Calu3 (cell line): ENCODE measurements at regions not wholly inside any gene's neighbourhood (a gene's known extent, or its start where the extent isn't known, plus 50 kb on each side); places are given as distances from the start of the nearest gene placed in this dataset.

Source experiments
- BruUV-seq: library from RNA; stranded (reverse); fragments of 400-500 nt; replicated peaks from 2 replicates; lab custom pipeline; 2021; lab: Mats Ljungman, UMichigan
- CTCF ChIA-PET: fragments of 300-600 bp; sonication (Branson Sonifier 250); formaldehyde crosslinking; loops from one replicate; lab custom pipeline; 2022; ENCODE audit warnings: antibody characterized with exemption; lab: Charles Lee
- DNase-seq: peaks from one replicate; pipeline ENCODE4 v3.0.0; 2022
- H3K27ac Mint-ChIP-seq: one replicate; pipeline ENCODE4 v1.8.0; 2022; ENCODE audit warnings: mixed read lengths; ENCODE audit not compliant: unreplicated experiment
- H3K27me3 Mint-ChIP-seq: one replicate; pipeline ENCODE4 v1.8.0; 2022; ENCODE audit warnings: mixed read lengths; ENCODE audit not compliant: unreplicated experiment
- H3K36me3 Mint-ChIP-seq: one replicate; pipeline ENCODE4 v1.8.0; 2022; ENCODE audit warnings: mild to moderate bottlenecking, moderate library complexity, mixed read lengths; ENCODE audit not compliant: insufficient read depth, unreplicated experiment
- H3K4me1 Mint-ChIP-seq: one replicate; pipeline ENCODE4 v1.8.0; 2022; ENCODE audit warnings: mild to moderate bottlenecking, low read depth, mixed read lengths; ENCODE audit not compliant: unreplicated experiment
- H3K4me3 Mint-ChIP-seq: one replicate; pipeline ENCODE4 v1.8.0; 2022; ENCODE audit warnings: mild to moderate bottlenecking, low read depth, moderate library complexity, mixed read lengths; ENCODE audit not compliant: unreplicated experiment
- H3K9me3 Mint-ChIP-seq: one replicate; pipeline ENCODE4 v1.8.0; 2022; ENCODE audit warnings: low read depth, mixed read lengths; ENCODE audit not compliant: unreplicated experiment
- CTCF ChIP-seq: fragments of 200-600 bp; IDR thresholded peaks from one replicate; pipeline ENCODE4 v1.8.0; 2022; ENCODE audit warnings: antibody characterized with exemption; ENCODE audit not compliant: unreplicated experiment
- intact Hi-C: fragments of 100-400 bp; cut with micrococcal nuclease; formaldehyde crosslinking; loops from one replicate; pipeline ENCODE4 v1.10.0; 2022; ENCODE audit not compliant: unreplicated experiment

GRCh38 chr14:85366226-85366625 is 163.7 kb upstream of the FLRT2 start:
- Mint-ChIP-seq H3K27ac (no peak overlapping the region), H3K9me3 (peaks cover 19% of the 10 kb centered on the region), H3K36me3 (no peaks in the 10 kb centered on the region), H3K27me3 (no peaks in the 10 kb centered on the region), H3K4me1 (no peaks in the 10 kb centered on the region), H3K4me3 (no peak overlapping the region)
- CTCF ChIA-PET = no interaction called here
- no peak for DNase-seq
- no peak for TF ChIP-seq CTCF
- BruUV-seq = no TSS peak
- intact Hi-C loops = no loop called here

GRCh38 chr14:85380881-85381280 is 149.1 kb upstream of the FLRT2 start:
- Mint-ChIP-seq H3K4me1 (no peaks in the 10 kb centered on the region), H3K36me3 (no peaks in the 10 kb centered on the region), H3K9me3 (peaks cover 8% of the 10 kb centered on the region), H3K4me3 (no peak overlapping the region), H3K27me3 (no peaks in the 10 kb centered on the region), H3K27ac (no peak overlapping the region)
- BruUV-seq = no TSS peak
- CTCF ChIA-PET = no interaction called here
- DNase-seq = no peak
- intact Hi-C loops = no loop called here
- TF ChIP-seq CTCF = no peak

GRCh38 chr14:85382341-85382740 is 147.6 kb upstream of the FLRT2 start:
- CTCF ChIA-PET = no interaction called here
- H3K27me3 Mint-ChIP-seq = no peaks in the 10 kb centered on the region
- H3K36me3 Mint-ChIP-seq = no peaks in the 10 kb centered on the region
- no TSS peak for BruUV-seq
- H3K4me1 Mint-ChIP-seq = no peaks in the 10 kb centered on the region
- no peak overlapping the region for H3K4me3 Mint-ChIP-seq
- no peak overlapping the region for H3K27ac Mint-ChIP-seq
- peaks cover 9% of the 10 kb centered on the region for H3K9me3 Mint-ChIP-seq
- DNase-seq = no peak
- TF ChIP-seq CTCF = no peak
- intact Hi-C loops = no loop called here

- TF ChIP-seq CTCF = no peak
- BruUV-seq = no TSS peak
- H3K27me3 Mint-ChIP-seq = no peaks in the 10 kb centered on the region
- DNase-seq = no peak
- H3K4me1 Mint-ChIP-seq = no peaks in the 10 kb centered on the region
- H3K36me3 Mint-ChIP-seq = no peaks in the 10 kb centered on the region
- no peak overlapping the region for H3K27ac Mint-ChIP-seq
- peaks cover 12% of the 10 kb centered on the region for H3K9me3 Mint-ChIP-seq
- H3K4me3 Mint-ChIP-seq = no peak overlapping the region
- CTCF ChIA-PET = no interaction called here
- intact Hi-C loops = no loop called here
Measured at GRCh38 chr14:85387181-85387580, 142.8 kb upstream of the FLRT2 start.
